Erythroblast (primary cell): ENCODE measurements at regions not wholly inside any gene's neighbourhood (a gene's known extent, or its start where the extent isn't known, plus 50 kb on each side); places are given as distances from the start of the nearest gene placed in this dataset.

Experiments used
- GATA1 ChIP-seq: IDR thresholded peaks from 2 replicates; pipeline ENCODE4 v1.6.1; 2011; ENCODE audit warnings: low read depth, mild to moderate bottlenecking, control low read depth, low read length, moderate library complexity
- POLR2A ChIP-seq: IDR thresholded peaks from 2 replicates; pipeline ENCODE4 v1.6.1; 2011; ENCODE audit warnings: mild to moderate bottlenecking, low read length

- TF ChIP-seq POLR2A (no peak), GATA1 (no peak)
Measured at GRCh38 chr16:79748629-79749028, 148.1 kb upstream of the MAF start.
